Upper lobe of right lung (tissue), 1 donor: ENCODE measurements at regions not wholly inside any gene's neighbourhood (a gene's known extent, or its start where the extent isn't known, plus 50 kb on each side); places are given as distances from the start of the nearest gene placed in this dataset.
"Not testable (repeated sequence)": the region's sequence is repeated elsewhere in the genome, so short reads cannot be mapped to it uniquely, and the experiment has no call there.

Experiments
- ATAC-seq: fragments of 200-7000 bp; cut with Tn5 transposase; one replicate; pipeline ENCODE4 v1.9.1; 2020; ENCODE audit warnings: mild to moderate bottlenecking, moderate library complexity
- DNase-seq: peaks from one replicate; pipeline ENCODE4 v3.0.0-alpha.2; 2020
- H3K27ac ChIP-seq: fragments of 200-600 bp; one replicate; pipeline ENCODE4 v1.8.0; 2022
- H3K27me3 ChIP-seq: fragments of 200-600 bp; one replicate; pipeline ENCODE4 v1.8.0; 2022; ENCODE audit warnings: mild to moderate bottlenecking
- H3K36me3 ChIP-seq: fragments of 200-600 bp; one replicate; pipeline ENCODE4 v1.8.0; 2022
- H3K4me1 ChIP-seq: fragments of 200-600 bp; one replicate; pipeline ENCODE4 v1.8.0; 2022
- H3K4me3 ChIP-seq: fragments of 200-600 bp; one replicate; pipeline ENCODE4 v1.8.0; 2022; ENCODE audit warnings: mild to moderate bottlenecking
- H3K9me3 ChIP-seq: fragments of 200-600 bp; one replicate; pipeline ENCODE4 v1.8.0; 2022
- intact Hi-C: fragments of 100-400 bp; cut with DNase I; formaldehyde crosslinking; loops from one replicate; pipeline ENCODE4 v1.11.0; 2022
- TF ChIP-seq, protein P1 (sequence below): fragments of 200-600 bp; IDR thresholded peaks from one replicate; pipeline ENCODE4 v1.8.0; 2022; ENCODE audit warnings: antibody characterized with exemption
- donor health status: DM: no; HTN: yes; CAD: no; lungs with severe emphysema.

DNA sequence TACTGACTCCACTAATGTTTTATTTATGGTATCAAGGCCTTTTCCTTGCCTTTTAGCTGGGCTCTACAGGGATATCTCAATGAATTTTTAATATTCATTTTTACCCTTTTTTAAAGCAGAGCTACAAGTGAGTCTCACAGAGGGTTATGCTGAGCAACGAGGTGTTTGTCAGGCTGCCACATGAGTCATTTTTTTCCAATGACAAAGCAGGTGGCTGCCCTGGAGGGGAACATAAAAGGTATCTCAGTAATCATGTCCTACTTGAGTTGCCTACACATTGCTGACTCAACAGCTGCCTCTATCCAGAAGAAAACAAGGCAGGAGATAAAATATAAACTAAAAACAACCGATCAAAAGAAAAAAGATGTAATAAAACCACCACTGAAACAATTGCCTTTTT lies 1004.9 kb upstream of the POT1 start:
- TF ChIP-seq, protein P1, sequence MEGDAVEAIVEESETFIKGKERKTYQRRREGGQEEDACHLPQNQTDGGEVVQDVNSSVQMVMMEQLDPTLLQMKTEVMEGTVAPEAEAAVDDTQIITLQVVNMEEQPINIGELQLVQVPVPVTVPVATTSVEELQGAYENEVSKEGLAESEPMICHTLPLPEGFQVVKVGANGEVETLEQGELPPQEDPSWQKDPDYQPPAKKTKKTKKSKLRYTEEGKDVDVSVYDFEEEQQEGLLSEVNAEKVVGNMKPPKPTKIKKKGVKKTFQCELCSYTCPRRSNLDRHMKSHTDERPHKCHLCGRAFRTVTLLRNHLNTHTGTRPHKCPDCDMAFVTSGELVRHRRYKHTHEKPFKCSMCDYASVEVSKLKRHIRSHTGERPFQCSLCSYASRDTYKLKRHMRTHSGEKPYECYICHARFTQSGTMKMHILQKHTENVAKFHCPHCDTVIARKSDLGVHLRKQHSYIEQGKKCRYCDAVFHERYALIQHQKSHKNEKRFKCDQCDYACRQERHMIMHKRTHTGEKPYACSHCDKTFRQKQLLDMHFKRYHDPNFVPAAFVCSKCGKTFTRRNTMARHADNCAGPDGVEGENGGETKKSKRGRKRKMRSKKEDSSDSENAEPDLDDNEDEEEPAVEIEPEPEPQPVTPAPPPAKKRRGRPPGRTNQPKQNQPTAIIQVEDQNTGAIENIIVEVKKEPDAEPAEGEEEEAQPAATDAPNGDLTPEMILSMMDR: no peak
- peaks cover 4% of the 10 kb centered on the region for H3K9me3 ChIP-seq
- ATAC-seq: no peak

DNA sequence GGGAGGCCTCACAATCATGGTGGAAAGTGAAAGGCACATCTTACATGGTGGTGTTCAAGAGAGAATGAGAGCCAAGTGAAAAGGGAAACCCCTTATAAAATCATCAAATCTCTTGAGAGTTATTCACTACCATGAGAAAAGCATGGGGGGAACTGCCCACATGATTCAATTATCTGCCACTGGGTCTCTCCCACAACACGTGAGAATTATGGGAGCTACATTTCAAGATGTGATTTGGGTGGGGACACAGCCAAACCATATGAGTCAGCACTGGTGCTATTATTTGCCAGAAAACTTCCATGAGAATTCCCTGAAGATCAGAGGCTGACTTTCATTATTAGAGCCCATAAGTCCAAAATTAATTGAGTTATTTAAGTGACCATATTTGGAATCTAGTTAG lies 1001.2 kb upstream of the POT1 start:
- H3K4me3 ChIP-seq: no peak overlapping the region
- H3K27ac ChIP-seq: no peak overlapping the region
- TF ChIP-seq, protein P1: no peak
- no peak for DNase-seq
- no peaks in the 10 kb centered on the region for H3K36me3 ChIP-seq
- H3K9me3 ChIP-seq: no peaks in the 10 kb centered on the region
- no peaks in the 10 kb centered on the region for H3K4me1 ChIP-seq
- H3K27me3 ChIP-seq: no peaks in the 10 kb centered on the region
- intact Hi-C loops: no loop called here
- ATAC-seq: no peak

More for the DNA sequence above, 1004.9 kb upstream of the POT1 start:
- H3K36me3 ChIP-seq: no peaks in the 10 kb centered on the region
- H3K4me3 ChIP-seq: no peak overlapping the region
- no peak overlapping the region for H3K27ac ChIP-seq
- no peak for DNase-seq
- H3K4me1 ChIP-seq: no peaks in the 10 kb centered on the region
- H3K27me3 ChIP-seq: no peaks in the 10 kb centered on the region
- intact Hi-C loops: no loop called here

DNA sequence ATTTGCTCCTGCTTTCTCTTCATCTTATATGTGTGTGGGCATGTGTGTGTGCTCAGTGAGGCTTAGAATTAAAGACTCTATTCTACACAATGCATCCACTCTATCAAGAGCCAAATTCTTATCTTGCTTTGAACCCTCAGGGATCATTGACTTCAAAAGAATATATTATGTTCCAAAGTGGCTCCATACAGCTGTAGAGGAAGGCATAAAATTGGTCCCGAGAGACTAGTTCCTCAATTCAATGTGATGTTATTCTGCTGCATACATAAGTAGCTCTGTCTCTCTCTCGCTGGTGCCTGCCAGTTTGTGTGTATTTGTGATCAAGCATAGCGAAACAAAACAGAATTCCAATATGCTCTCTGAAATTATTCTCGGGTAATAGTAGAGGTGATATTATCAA lies 997.9 kb upstream of the POT1 start:
- DNase-seq: no peak
- TF ChIP-seq, protein P1: no peak
- Histone ChIP-seq H3K4me3 (no peak overlapping the region), H3K27me3 (no peaks in the 10 kb centered on the region), H3K36me3 (no peaks in the 10 kb centered on the region), H3K4me1 (no peaks in the 10 kb centered on the region), H3K27ac (no peak overlapping the region), H3K9me3 (no peaks in the 10 kb centered on the region)
- no peak for ATAC-seq
- intact Hi-C loops: no loop called here

DNA sequence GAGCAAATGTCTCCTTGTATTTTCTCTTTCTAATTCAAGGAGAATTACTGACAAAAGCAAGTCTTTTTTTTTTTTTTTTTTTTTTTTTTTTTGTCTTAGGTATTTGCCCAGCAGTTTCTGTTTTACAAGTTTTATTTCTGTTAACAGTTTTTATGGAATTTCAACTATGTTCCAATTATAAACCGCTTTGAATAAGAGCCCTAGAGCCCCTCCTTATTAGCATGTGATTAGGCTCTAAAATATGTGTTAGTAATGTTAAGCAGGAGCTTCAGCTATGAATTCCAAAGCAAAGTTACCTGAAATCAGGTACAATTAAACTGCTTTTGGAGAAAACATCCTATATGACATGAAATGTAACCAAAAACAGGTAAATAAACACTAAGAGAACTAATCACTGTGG lies 997.0 kb upstream of the POT1 start:
- Histone ChIP-seq H3K9me3 (no peaks in the 10 kb centered on the region), H3K36me3 (no peaks in the 10 kb centered on the region), H3K27me3 (no peaks in the 10 kb centered on the region), H3K4me3 (no peak overlapping the region), H3K27ac (no peak overlapping the region), H3K4me1 (no peaks in the 10 kb centered on the region)
- TF ChIP-seq, protein P1: no peak
- intact Hi-C loops: no loop called here
- DNase-seq: no peak
- ATAC-seq: no peak

DNA sequence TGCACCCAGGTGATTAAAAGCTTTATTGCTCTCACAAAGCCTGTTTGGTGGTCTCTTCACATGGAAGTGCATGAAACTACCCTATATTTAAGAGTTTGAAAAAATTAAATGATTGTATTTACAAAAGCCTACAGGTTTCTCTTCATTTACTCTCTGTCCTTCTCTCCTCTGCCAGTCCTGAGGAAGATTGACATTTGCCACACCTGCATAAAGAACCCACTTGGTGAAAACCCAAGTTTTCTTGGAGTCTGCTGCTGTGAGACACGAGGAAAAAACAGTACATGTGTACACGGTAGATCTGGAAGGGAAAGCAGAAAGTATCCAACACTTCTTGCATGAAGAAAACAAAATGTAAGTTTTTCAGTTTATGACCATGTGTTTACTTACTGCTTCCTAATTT lies 994.4 kb upstream of the POT1 start:
- Histone ChIP-seq H3K27me3 (no peaks in the 10 kb centered on the region), H3K9me3 (no peaks in the 10 kb centered on the region), H3K36me3 (no peaks in the 10 kb centered on the region), H3K27ac (no peak overlapping the region), H3K4me3 (no peak overlapping the region), H3K4me1 (no peaks in the 10 kb centered on the region)
- intact Hi-C loops: no loop called here
- no peak for DNase-seq
- TF ChIP-seq, protein P1: no peak
- ATAC-seq: no peak

DNA sequence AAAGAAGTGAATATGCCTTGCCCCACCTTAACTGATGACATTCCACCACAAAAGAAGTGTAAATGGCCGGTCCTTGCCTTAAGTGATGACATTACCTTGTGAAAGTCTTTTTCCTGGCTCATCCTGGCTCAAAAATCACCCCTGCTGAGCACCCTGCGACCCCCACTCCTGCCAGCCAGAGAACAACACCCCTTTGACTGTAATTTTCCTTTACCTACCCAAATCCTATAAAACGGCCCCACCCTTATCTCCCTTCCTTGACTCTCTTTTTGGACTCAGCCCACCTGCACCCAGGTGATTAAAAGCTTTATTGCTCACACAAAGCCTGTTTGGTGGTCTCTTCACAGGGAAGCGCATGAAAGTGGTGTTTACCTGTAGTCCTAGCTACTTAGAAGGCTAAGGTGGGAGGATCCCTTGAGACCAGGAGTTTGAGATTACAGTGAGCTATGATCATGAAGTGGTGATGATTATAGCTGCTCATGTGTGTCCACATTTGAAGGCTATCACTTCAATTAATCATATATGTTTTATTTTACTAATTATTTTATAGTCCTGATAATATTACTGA lies 985.8 kb upstream of the POT1 start:
- H3K36me3 ChIP-seq, H3K4me1 ChIP-seq, H3K4me3 ChIP-seq, H3K27me3 ChIP-seq, H3K9me3 ChIP-seq, ATAC-seq, DNase-seq, intact Hi-C loops, H3K27ac ChIP-seq: not testable (repeated sequence)
